Activated B cell treated with CpG ODN at 0.5 μM for 24 hours (primary cell): ENCODE measurements at regions not wholly inside any gene's neighbourhood (a gene's known extent, or its start where the extent isn't known, plus 50 kb on each side); places are given as distances from the start of the nearest gene placed in this dataset.
"Not testable (repeated sequence)": the region's sequence is repeated elsewhere in the genome, so short reads cannot be mapped to it uniquely, and the experiment has no call there.

Experiments used
- ATAC-seq: fragments of 200-7000 bp; cut with Tn5 transposase; one replicate; pipeline ENCODE4 v1.10.0; 2021; ENCODE audit warnings: low read depth, mild to moderate bottlenecking, moderate library complexity
- CTCF ChIA-PET: fragments of 350-600 bp; sonication (Branson Sonifier 250); formaldehyde crosslinking; loops from one replicate; lab custom pipeline; 2021; ENCODE audit warnings: antibody characterized with exemption; lab: Charles Lee
- POLR2A ChIA-PET: fragments of 350-600 bp; sonication (Branson Sonifier 250); formaldehyde crosslinking; loops from one replicate; lab custom pipeline; 2021; ENCODE audit warnings: antibody characterized with exemption; lab: Charles Lee
- DNase-seq: peaks from one replicate; pipeline ENCODE4 v3.0.0; 2022
- H3K27ac Mint-ChIP-seq: one replicate; pipeline ENCODE4 v1.8.0; 2020; ENCODE audit warnings: mixed read lengths
- H3K27me3 Mint-ChIP-seq: one replicate; pipeline ENCODE4 v1.8.0; 2021; ENCODE audit warnings: mixed read lengths
- H3K36me3 Mint-ChIP-seq: one replicate; pipeline ENCODE4 v1.8.0; 2021; ENCODE audit warnings: low read depth, mixed read lengths
- H3K4me1 Mint-ChIP-seq: one replicate; pipeline ENCODE4 v1.8.0; 2021; ENCODE audit warnings: mixed read lengths
- H3K4me3 Mint-ChIP-seq: one replicate; pipeline ENCODE4 v1.8.0; 2020; ENCODE audit warnings: mild to moderate bottlenecking, mixed read lengths
- H3K9me3 Mint-ChIP-seq: one replicate; pipeline ENCODE4 v1.8.0; 2020; ENCODE audit warnings: mixed read lengths
- intact Hi-C: fragments of 100-400 bp; cut with micrococcal nuclease; formaldehyde crosslinking; loops from one replicate; pipeline ENCODE4 v1.15.1; 2024
- TF ChIP-seq, protein P1 (sequence below): fragments of 200-600 bp; IDR thresholded peaks from one replicate; pipeline ENCODE4 v1.8.0; 2022; ENCODE audit warnings: antibody characterized with exemption, mild to moderate bottlenecking

DNA sequence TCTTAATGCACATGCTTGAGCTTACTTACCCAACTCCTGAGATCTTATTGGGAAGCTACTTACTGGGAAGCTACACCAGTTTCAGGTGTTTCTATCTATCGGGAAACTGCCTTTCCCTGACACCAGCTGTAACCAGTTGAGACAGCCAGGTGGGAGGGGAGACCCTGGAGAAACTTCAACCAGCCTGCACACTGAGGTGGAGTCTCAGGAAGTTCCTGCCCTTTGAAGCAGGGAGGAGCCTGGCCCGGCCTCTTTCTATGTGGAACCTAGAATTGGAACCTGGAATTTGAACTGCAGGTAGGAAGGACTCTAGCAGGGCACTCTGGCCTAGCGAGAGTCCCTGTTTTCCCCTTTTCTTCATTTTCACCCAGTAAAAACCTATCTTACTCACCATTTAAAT, 425.8 kb upstream of the PABPC4L start:
- DNase-seq: no peak
- no peaks in the 10 kb centered on the region for H3K36me3 Mint-ChIP-seq
- H3K27me3 Mint-ChIP-seq: no peaks in the 10 kb centered on the region
- CTCF ChIA-PET: no interaction called here
- POLR2A ChIA-PET: no interaction called here
- H3K9me3 Mint-ChIP-seq: peaks cover 3% of the 10 kb centered on the region
- ATAC-seq: no peak
- intact Hi-C loops: no loop called here
- no peak overlapping the region for H3K27ac Mint-ChIP-seq
- TF ChIP-seq, protein P1, sequence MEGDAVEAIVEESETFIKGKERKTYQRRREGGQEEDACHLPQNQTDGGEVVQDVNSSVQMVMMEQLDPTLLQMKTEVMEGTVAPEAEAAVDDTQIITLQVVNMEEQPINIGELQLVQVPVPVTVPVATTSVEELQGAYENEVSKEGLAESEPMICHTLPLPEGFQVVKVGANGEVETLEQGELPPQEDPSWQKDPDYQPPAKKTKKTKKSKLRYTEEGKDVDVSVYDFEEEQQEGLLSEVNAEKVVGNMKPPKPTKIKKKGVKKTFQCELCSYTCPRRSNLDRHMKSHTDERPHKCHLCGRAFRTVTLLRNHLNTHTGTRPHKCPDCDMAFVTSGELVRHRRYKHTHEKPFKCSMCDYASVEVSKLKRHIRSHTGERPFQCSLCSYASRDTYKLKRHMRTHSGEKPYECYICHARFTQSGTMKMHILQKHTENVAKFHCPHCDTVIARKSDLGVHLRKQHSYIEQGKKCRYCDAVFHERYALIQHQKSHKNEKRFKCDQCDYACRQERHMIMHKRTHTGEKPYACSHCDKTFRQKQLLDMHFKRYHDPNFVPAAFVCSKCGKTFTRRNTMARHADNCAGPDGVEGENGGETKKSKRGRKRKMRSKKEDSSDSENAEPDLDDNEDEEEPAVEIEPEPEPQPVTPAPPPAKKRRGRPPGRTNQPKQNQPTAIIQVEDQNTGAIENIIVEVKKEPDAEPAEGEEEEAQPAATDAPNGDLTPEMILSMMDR: no peak
- H3K4me1 Mint-ChIP-seq: no peaks in the 10 kb centered on the region
- H3K4me3 Mint-ChIP-seq: no peak overlapping the region

DNA sequence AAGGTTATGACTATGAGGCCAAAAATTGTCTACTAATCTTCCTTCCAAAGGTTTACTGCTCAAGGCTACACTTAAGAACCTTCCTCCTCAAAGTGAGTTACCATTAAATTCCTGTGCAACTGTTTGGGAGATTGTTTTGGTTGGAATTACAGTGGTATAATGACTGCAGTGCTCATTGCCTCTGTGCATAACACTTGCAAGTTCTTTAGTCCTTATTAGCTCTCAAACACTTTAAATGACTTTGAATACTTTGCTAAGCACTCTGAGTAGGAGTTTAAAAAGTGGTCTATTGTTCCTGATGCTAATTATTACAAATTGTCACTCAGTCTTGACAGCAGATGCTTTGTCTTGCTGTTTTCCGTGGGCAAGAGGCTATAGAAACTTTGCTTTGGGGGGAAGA, 422.8 kb upstream of the PABPC4L start:
- ChIA-PET CTCF (no interaction called here), POLR2A (no interaction called here)
- Mint-ChIP-seq H3K27me3 (no peaks in the 10 kb centered on the region), H3K4me3 (no peak overlapping the region), H3K27ac (no peak overlapping the region), H3K36me3 (no peaks in the 10 kb centered on the region), H3K9me3 (peaks cover 3% of the 10 kb centered on the region), H3K4me1 (no peaks in the 10 kb centered on the region)
- ATAC-seq (no peak), DNase-seq (no peak)
- intact Hi-C loops: no loop called here
- TF ChIP-seq, protein P1: no peak

DNA sequence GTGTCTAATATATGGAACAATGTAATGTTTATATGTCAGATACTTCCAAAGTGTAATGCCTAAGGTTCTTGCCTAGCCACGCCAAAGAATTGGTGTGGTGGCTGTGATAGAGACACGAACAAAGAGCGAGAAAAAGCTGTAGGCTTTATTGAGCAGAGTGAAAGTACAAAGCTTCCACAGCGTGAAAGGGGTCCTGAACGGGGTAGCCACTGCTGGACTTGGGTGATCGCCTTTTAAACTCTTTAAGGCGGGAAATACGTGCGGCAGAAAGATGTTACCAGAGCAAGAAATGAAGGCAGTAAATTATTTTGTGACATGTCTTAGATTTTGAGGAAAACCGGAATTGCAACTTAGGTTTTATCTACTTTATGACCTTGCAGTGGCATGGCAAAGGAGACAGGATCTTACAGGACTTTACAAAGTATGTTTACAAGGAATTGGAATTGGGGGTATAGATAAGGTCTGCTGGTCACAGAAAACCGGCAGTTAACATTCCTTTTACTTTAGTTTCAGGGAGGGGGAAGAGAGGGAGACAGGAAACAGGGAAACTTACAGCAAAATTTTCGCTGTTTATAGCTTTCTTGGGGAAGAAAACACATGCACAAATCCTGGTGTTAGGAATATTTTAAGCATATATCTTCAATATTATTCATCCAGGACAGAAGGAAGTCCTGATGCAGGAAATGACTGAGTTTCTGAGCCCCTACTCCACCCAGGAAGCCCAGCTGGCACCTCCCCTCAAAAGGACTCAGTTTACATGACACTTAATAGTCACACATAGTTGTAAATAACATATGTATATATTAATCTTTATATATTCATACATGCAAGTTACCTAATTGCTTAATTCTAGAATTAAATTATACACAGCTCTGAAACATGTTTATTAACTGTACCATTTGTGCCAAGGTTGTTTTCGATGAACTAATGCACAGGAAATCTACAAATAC, 421.3 kb upstream of the PABPC4L start:
- H3K4me1 Mint-ChIP-seq, POLR2A ChIA-PET, H3K36me3 Mint-ChIP-seq, CTCF ChIA-PET, DNase-seq, H3K27me3 Mint-ChIP-seq, intact Hi-C loops, H3K27ac Mint-ChIP-seq, ATAC-seq, H3K9me3 Mint-ChIP-seq, H3K4me3 Mint-ChIP-seq: not testable (repeated sequence)

DNA sequence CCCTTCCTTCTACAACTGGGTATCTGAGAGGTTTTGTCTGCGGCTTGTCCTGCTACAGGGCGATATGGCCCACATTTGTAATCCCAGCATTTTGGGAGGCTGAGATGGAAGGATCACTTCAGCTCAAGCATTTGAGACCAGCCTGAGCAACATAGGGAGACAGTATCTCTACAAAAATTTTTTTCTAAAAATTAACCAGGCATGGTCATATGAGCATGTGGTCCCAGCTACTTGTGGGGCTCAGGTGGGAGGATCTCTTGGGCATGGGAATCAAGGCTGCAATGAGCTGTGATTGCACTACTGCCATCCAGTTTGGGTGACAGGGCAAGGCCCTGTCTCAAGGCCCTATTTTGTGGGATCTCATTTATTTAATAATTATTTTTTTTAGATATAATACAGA, 420.6 kb upstream of the PABPC4L start:
- no peaks in the 10 kb centered on the region for H3K27me3 Mint-ChIP-seq
- H3K4me3 Mint-ChIP-seq: no peak overlapping the region
- TF ChIP-seq, protein P1: no peak
- ATAC-seq (no peak), DNase-seq (no peak)
- peaks cover 3% of the 10 kb centered on the region for H3K9me3 Mint-ChIP-seq
- no peak overlapping the region for H3K27ac Mint-ChIP-seq
- no peaks in the 10 kb centered on the region for H3K4me1 Mint-ChIP-seq
- no peaks in the 10 kb centered on the region for H3K36me3 Mint-ChIP-seq
- ChIA-PET POLR2A (no interaction called here), CTCF (no interaction called here)
- intact Hi-C loops: no loop called here

DNA sequence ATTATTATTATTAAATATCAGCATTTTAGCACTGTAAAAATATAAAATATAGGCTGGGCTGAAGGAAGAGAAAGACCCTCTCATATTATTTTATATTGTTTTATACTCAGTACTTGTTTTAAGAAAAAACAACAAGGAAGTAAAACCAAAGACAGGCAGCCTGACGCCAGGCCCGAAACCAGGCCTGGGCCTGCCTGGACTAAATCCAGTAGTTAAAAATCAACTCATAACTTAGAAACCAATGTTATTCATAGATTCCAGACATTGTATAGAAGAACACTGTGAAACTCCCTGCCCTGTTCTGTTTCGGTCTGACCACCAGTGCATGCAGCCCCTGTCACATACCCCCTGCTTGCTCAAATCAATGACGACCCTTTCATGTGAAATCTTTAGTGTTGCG, 420.1 kb upstream of the PABPC4L start:
- H3K4me1 Mint-ChIP-seq, H3K9me3 Mint-ChIP-seq, H3K4me3 Mint-ChIP-seq, DNase-seq, ATAC-seq, H3K36me3 Mint-ChIP-seq, H3K27ac Mint-ChIP-seq, intact Hi-C loops, POLR2A ChIA-PET, CTCF ChIA-PET, H3K27me3 Mint-ChIP-seq: not testable (repeated sequence)

DNA sequence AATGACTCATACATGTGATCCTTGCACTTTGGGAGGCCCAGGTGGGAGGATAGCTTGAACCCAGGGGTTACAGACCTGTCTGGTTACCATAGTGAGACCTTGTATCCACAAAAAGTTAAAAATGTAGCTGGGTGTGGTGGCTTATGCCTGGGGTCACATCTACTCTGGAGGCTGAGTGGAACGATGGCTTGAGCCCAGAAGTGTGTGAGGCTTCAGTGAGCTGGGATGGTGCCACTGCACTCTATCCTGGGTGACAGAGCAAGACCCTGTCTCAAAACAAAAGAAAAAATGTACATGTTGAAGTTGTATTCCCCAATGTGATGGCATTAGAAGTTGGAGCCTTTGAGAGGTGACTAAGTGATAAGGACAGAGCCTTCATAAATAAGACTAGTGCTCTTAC, 409.4 kb upstream of the PABPC4L start:
- Mint-ChIP-seq H3K27ac (no peak overlapping the region), H3K27me3 (no peaks in the 10 kb centered on the region), H3K4me1 (no peaks in the 10 kb centered on the region), H3K9me3 (peaks cover 2% of the 10 kb centered on the region), H3K36me3 (no peaks in the 10 kb centered on the region), H3K4me3 (no peak overlapping the region)
- ChIA-PET POLR2A (no interaction called here), CTCF (no interaction called here)
- DNase-seq (no peak), ATAC-seq (no peak)
- TF ChIP-seq, protein P1: no peak
- intact Hi-C loops: no loop called here
